ENCODE measurements at regions not wholly inside any gene's neighbourhood (a gene's known extent, or its start where the extent isn't known, plus 50 kb on each side); places are given as distances from the start of the nearest gene placed in this dataset.

- no peak overlapping the region for H3K9ac ChIP-seq (ENCODE audit: insufficient read depth in 1 of 2, low read depth in 2 of 2, low read length in 2 of 2)
- no peaks in the 10 kb centered on the region for H3K9me1 ChIP-seq (ENCODE audit: control insufficient read depth, insufficient read depth, low read length)
- DNase-seq (ENCODE audit: extremely low read depth in 1 of 4, low spot score in 3 of 4) (no peak), FAIRE-seq (no peak), ATAC-seq (no peak)
- no peaks in the 10 kb centered on the region for H3K9me3 ChIP-seq (replicated peaks; ENCODE audit: control insufficient read depth, insufficient read depth, low read depth, low read length)
- no peaks in the 10 kb centered on the region for H3K36me3 ChIP-seq (ENCODE audit: control insufficient read depth, insufficient read depth, low read length)
- ChIA-PET CTCF (ENCODE audit: low intra/inter-chr PET ratio) (no interaction called here), POLR2A (no interaction called here)
- TF ChIP-seq THRA (IDR thresholded peaks at IDR 0.05), result no peak
- no peak for TF ChIP-seq HDAC2 (IDR thresholded peaks at IDR 0.05)
- no peak overlapping the region for H3K4me2 ChIP-seq (ENCODE audit: insufficient read depth, low read length)
- H2AFZ ChIP-seq (ENCODE audit: low read depth, low read length), result no peak overlapping the region
- H3K79me2 ChIP-seq (ENCODE audit: control insufficient read depth, insufficient read depth, low read length), result no peaks in the 10 kb centered on the region
- no peak overlapping the region for H3K27ac ChIP-seq (ENCODE audit: extremely low read depth, low read depth, low read length)
- H3K27me3 ChIP-seq (ENCODE audit: control insufficient read depth in 2 of 2, insufficient read depth in 2 of 2, low read length in 2 of 2), result no peaks in the 10 kb centered on the region
- intact Hi-C loops (cut with micrococcal nuclease), result no loop called here
- H3K4me1 ChIP-seq (replicated peaks in 1 of 2; ENCODE audit: control insufficient read depth in 2 of 2, insufficient read depth in 2 of 2, low read length in 2 of 2), result no peaks in the 10 kb centered on the region
- no peak overlapping the region for H3K4me3 ChIP-seq
- WGBS (ENCODE audit: insufficient coverage, low coverage, missing lambda C conversion rate), result 0% methylated on average over 1 of the region's 1 CpG
- in situ Hi-C loops (cut with MboI), result no loop called here
- no peaks in the 10 kb centered on the region for H4K20me1 ChIP-seq (replicated peaks; ENCODE audit: control insufficient read depth, insufficient read depth, low read length)
- BruUV-seq (replicated peaks), result no TSS peak
These were observed 202.7 kb downstream of the MANEA start for GRCh38 chr6:95780037-95780436.

GRCh38 chr6:95784019-95784418, 206.7 kb downstream of the MANEA start:
- Histone ChIP-seq H3K9me1 (ENCODE audit: control insufficient read depth, insufficient read depth, low read length) (no peaks in the 10 kb centered on the region), H3K36me3 (ENCODE audit: control insufficient read depth, insufficient read depth, low read length) (no peaks in the 10 kb centered on the region), H3K4me3 (no peak overlapping the region), H4K20me1 (replicated peaks; ENCODE audit: control insufficient read depth, insufficient read depth, low read length) (no peaks in the 10 kb centered on the region), H2AFZ (ENCODE audit: low read depth, low read length) (no peak overlapping the region), H3K27ac (ENCODE audit: extremely low read depth, low read depth, low read length) (no peak overlapping the region), H3K79me2 (ENCODE audit: control insufficient read depth, insufficient read depth, low read length) (no peaks in the 10 kb centered on the region), H3K9ac (ENCODE audit: insufficient read depth in 1 of 2, low read depth in 2 of 2, low read length in 2 of 2) (no peak overlapping the region), H3K4me1 (replicated peaks in 1 of 2; ENCODE audit: control insufficient read depth in 2 of 2, insufficient read depth in 2 of 2, low read length in 2 of 2) (no peaks in the 10 kb centered on the region), H3K9me3 (replicated peaks; ENCODE audit: control insufficient read depth, insufficient read depth, low read depth, low read length) (no peaks in the 10 kb centered on the region), H3K4me2 (ENCODE audit: insufficient read depth, low read length) (no peak overlapping the region), H3K27me3 (ENCODE audit: control insufficient read depth in 2 of 2, insufficient read depth in 2 of 2, low read length in 2 of 2) (no peaks in the 10 kb centered on the region)
- ChIA-PET POLR2A (no interaction called here), CTCF (ENCODE audit: low intra/inter-chr PET ratio) (no interaction called here)
- no peak for TF ChIP-seq ZFP30 (CRISPR knock-in tag; IDR thresholded peaks at IDR 0.05; ENCODE audit: borderline replicate concordance)
- TF ChIP-seq TCFL5 (CRISPR knock-in tag; conservative IDR thresholded peaks at IDR 0.05), result no peak
- no peak for TF ChIP-seq POLR2G (IDR thresholded peaks at IDR 0.05; ENCODE audit: low read depth, low read length)
- TF ChIP-seq SUPT5H (IDR thresholded peaks at IDR 0.05), result no peak
- TF ChIP-seq KDM5B (IDR thresholded peaks at IDR 0.05; ENCODE audit: insufficient replicate concordance, low read depth, low read length), result no peak
- no peak for TF ChIP-seq GABPA (tag; conservative IDR thresholded peaks at IDR 0.05; ENCODE audit: low read depth)
- no peak for TF ChIP-seq NKRF (IDR thresholded peaks at IDR 0.05; ENCODE audit: borderline replicate concordance)
- BruUV-seq (replicated peaks), result no TSS peak
- FAIRE-seq, result no peak
- in situ Hi-C loops (cut with MboI) (no loop called here), intact Hi-C loops (cut with micrococcal nuclease) (no loop called here)
- ATAC-seq, result no peak
- no peak for DNase-seq (ENCODE audit: extremely low read depth in 1 of 4, low spot score in 3 of 4)
